ENCODE measurements at regions not wholly inside any gene's neighbourhood (a gene's known extent, or its start where the extent isn't known, plus 50 kb on each side); places are given as distances from the start of the nearest gene placed in this dataset.

- TF ChIP-seq CTCF (IDR thresholded peaks at IDR 0.05) = no peak
- no peak for TF ChIP-seq EZH2 (IDR thresholded peaks at IDR 0.05; ENCODE audit: borderline replicate concordance, insufficient read depth, low read depth, low read length, poor library complexity, severe bottlenecking)
These were observed 109.4 kb upstream of the GRIK2 start for GRCh38 chr6:101284131-101284530.

Data from B cell (primary cell).